Neural progenitor cell (in vitro differentiated cells): ENCODE measurements at regions not wholly inside any gene's neighbourhood (a gene's known extent, or its start where the extent isn't known, plus 50 kb on each side); places are given as distances from the start of the nearest gene placed in this dataset.

Experiments
- CTCF ChIP-seq: fragments of 200-600 bp; sonication (generic); IDR thresholded peaks from 2 replicates; pipeline ENCODE4 v1.5.1; 2017; ENCODE audit warnings: antibody characterized with exemption, mild to moderate bottlenecking
- EZH2phosphoT487 ChIP-seq: fragments of 200-600 bp; sonication (generic); IDR thresholded peaks from 2 replicates; pipeline ENCODE4 v1.6.1; 2017; ENCODE audit warnings: antibody characterized with exemption

DNA sequence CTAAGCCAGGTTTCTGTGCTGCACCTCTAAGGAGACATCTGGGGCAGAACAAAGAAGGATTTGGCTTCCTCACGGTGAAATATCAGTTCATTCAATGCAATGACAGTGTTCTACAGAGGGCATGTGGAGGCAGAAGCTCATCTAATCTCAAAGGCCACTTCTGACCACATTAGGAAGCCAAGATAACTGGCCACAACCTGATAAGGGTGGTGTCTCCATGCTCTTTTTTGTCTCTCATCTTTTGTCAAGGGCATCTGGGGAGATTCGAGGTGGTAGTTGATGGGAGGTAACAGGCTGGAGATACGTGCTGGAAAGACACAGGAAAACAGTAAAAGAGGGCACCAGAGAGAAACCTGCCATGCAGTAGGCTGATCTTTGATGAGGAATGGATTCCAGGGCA lies 303.9 kb downstream of the LRATD1 start:
- TF ChIP-seq CTCF (no peak), EZH2phosphoT487 (no peak)
